OCI-LY7 (cell line): ENCODE measurements at regions not wholly inside any gene's neighbourhood (a gene's known extent, or its start where the extent isn't known, plus 50 kb on each side); places are given as distances from the start of the nearest gene placed in this dataset.

Source experiments
- CTCF ChIP-seq: fragments of 200-600 bp; sonication (generic); conservative IDR thresholded peaks from 2 replicates; pipeline ENCODE4 v1.5.1; 2014; ENCODE audit warnings: mild to moderate bottlenecking, antibody characterized with exemption, low read length, moderate library complexity, mixed read lengths
- EZH2phosphoT487 ChIP-seq: fragments of 200-600 bp; sonication (generic); IDR thresholded peaks from 2 replicates; pipeline ENCODE4 v1.6.1; 2018; ENCODE audit warnings: low read depth, borderline replicate concordance, mild to moderate bottlenecking, mixed run types, antibody characterized with exemption, low read length, moderate library complexity, mixed read lengths

- TF ChIP-seq CTCF (no peak), EZH2phosphoT487 (no peak)
Measured at GRCh38 chr10:4686644-4686996, 139.4 kb upstream of the AKR1E2 start.
